HCT116 (cell line): ENCODE measurements at regions not wholly inside any gene's neighbourhood (a gene's known extent, or its start where the extent isn't known, plus 50 kb on each side); places are given as distances from the start of the nearest gene placed in this dataset.

Source experiments
- ATAC-seq: fragments of 200-7000 bp; cut with Tn5 transposase; 2 replicates; pipeline ENCODE4 v1.9.1; 2020; ENCODE audit warnings: mild to moderate bottlenecking, moderate library complexity
- BruUV-seq: library from RNA; stranded (reverse); fragments of 400-500 nt; replicated peaks from 2 replicates; lab custom pipeline; 2021; lab: Mats Ljungman, UMichigan
- CTCF ChIA-PET: fragments of 300-600 bp; sonication (Branson Sonifier 250); formaldehyde crosslinking; loops from one replicate; lab custom pipeline; 2021; ENCODE audit warnings: antibody characterized with exemption; lab: Charles Lee
- POLR2A ChIA-PET: fragments of 300-600, 350-600 bp; sonication (Branson Sonifier 250); formaldehyde crosslinking; loops from one replicate; lab custom pipeline; 2021; ENCODE audit warnings: antibody characterized with exemption; lab: Charles Lee
- RAD21 ChIA-PET, 2 experiments: fragments of 300-600 bp; sonication (Branson Sonifier 250); formaldehyde crosslinking; loops; one replicate each; lab custom pipeline; 2023; ENCODE audit warnings: low total read pairs in 2 of 2; ENCODE audit not compliant: uncharacterized antibody in 2 of 2, unreplicated experiment in 2 of 2, low non-redundant PET in 1 of 2; lab: Charles Lee
- DNase-seq: peaks from one replicate; pipeline ENCODE4 v3.0.0-alpha.2; 2010; ENCODE audit warnings: low read depth, low spot score
- H2AFZ ChIP-seq: fragments of 200-600 bp; shearing (Covaris generic), sonication (generic); 2 replicates; pipeline ENCODE4 v1.6.1; 2017; ENCODE audit warnings: low read depth, mixed run types, mixed read lengths, antibody characterized with exemption, low read length; ENCODE audit not compliant: poor library complexity, severe bottlenecking
- H3K27ac ChIP-seq: 2 replicates; pipeline ENCODE4 v1.5.1; 2012; ENCODE audit warnings: low read depth, low read length
- H3K27me3 ChIP-seq: fragments of 200-600 bp; sonication (generic); 2 replicates; pipeline ENCODE4 v1.6.1; 2016; ENCODE audit warnings: mixed run types, low read length, mixed read lengths; ENCODE audit not compliant: insufficient read depth
- H3K36me3 ChIP-seq, 2 experiments: fragments of 200-500 bp in 1 of 2; fragments of 200-600 bp in 1 of 2; sonication (Bioruptor generic) in 1 of 2; sonication (generic) in 1 of 2; 2 replicates each; pipeline versions ENCODE4 v1.5.1 to v1.6.1; 2014 to 2016; ENCODE audit warnings: low read length in 2 of 2, inconsistent platforms in 1 of 2, mixed read lengths in 1 of 2, mixed run types in 1 of 2; ENCODE audit not compliant: insufficient read depth in 2 of 2, control insufficient read depth in 1 of 2
- H3K4me1 ChIP-seq, 2 experiments: fragments of 200-600 bp in 1 of 2; sonication (generic) in 1 of 2; 2 replicates each; pipeline versions ENCODE4 v1.5.1 to v1.6.1; 2012 to 2017; ENCODE audit warnings: low read length in 2 of 2, inconsistent platforms in 1 of 2, mild to moderate bottlenecking in 1 of 2, mixed read lengths in 1 of 2, mixed run types in 1 of 2, moderate library complexity in 1 of 2; ENCODE audit not compliant: insufficient read depth in 2 of 2, control insufficient read depth in 1 of 2
- H3K4me2 ChIP-seq: fragments of 200-600 bp; sonication (generic); 2 replicates; pipeline ENCODE4 v1.6.1; 2017; ENCODE audit warnings: mixed run types, low read length, mixed read lengths
- H3K4me3 ChIP-seq, 2 experiments: fragments of 200-600 bp in 1 of 2; sonication (generic) in 1 of 2; replicated peaks in 1 of 2; 2 replicates each; pipeline ENCODE4 v1.5.1; 2011 to 2016; ENCODE audit warnings: low read length in 2 of 2, control low read depth in 1 of 2, low read depth in 1 of 2, mild to moderate bottlenecking in 1 of 2, mixed read lengths in 1 of 2, mixed run types in 1 of 2
- H3K79me2 ChIP-seq: fragments of 200-600 bp; sonication (generic); 2 replicates; pipeline ENCODE4 v1.6.1; 2017; ENCODE audit warnings: mild to moderate bottlenecking, mixed run types, low read length, moderate library complexity, mixed read lengths; ENCODE audit not compliant: insufficient read depth
- H3K9ac ChIP-seq: fragments of 200-600 bp; sonication (generic); 2 replicates; pipeline ENCODE4 v1.6.1; 2016; ENCODE audit warnings: low read length, mixed read lengths
- H3K9me2 ChIP-seq: fragments of 200-600 bp; sonication (generic), shearing (Covaris generic); 2 replicates; pipeline ENCODE4 v1.6.1; 2017; ENCODE audit warnings: mixed run types, mild to moderate bottlenecking, moderate library complexity; ENCODE audit not compliant: insufficient read depth
- H3K9me3 ChIP-seq, 2 experiments: fragments of 200-500 bp in 1 of 2; fragments of 200-600 bp in 1 of 2; sonication (Bioruptor generic) in 1 of 2; sonication (generic) in 1 of 2; 2 replicates each; pipeline ENCODE4 v1.6.1; 2014 to 2017; ENCODE audit warnings: low read length in 2 of 2, mixed read lengths in 2 of 2, inconsistent platforms in 1 of 2, low read depth in 1 of 2, mild to moderate bottlenecking in 1 of 2, mixed run types in 1 of 2, moderate library complexity in 1 of 2; ENCODE audit not compliant: control insufficient read depth in 1 of 2, insufficient read depth in 1 of 2
- H4K20me1 ChIP-seq: fragments of 200-600 bp; sonication (generic), shearing (Covaris generic); 2 replicates; pipeline ENCODE4 v1.6.1; 2017; ENCODE audit warnings: mixed run types, mild to moderate bottlenecking, moderate library complexity; ENCODE audit not compliant: insufficient read depth
- CBX3 ChIP-seq: IDR thresholded peaks from 2 replicates; pipeline ENCODE4 v1.6.1; 2012; ENCODE audit warnings: low read depth
- CEBPB ChIP-seq: IDR thresholded peaks from 2 replicates; pipeline ENCODE4 v1.6.1; 2012; ENCODE audit warnings: low read depth
- EGR1 ChIP-seq: IDR thresholded peaks from 2 replicates; pipeline ENCODE4 v1.6.1; 2012; ENCODE audit warnings: low read depth
- ELF1 ChIP-seq: IDR thresholded peaks from 2 replicates; pipeline ENCODE4 v1.6.1; 2012; ENCODE audit warnings: low read depth, borderline replicate concordance
- EZH2phosphoT487 ChIP-seq: fragments of 200-600 bp; IDR thresholded peaks from 2 replicates; pipeline ENCODE4 v1.6.1; 2018; ENCODE audit warnings: antibody characterized with exemption, borderline replicate concordance
- FOSL1 ChIP-seq: IDR thresholded peaks from 2 replicates; pipeline ENCODE4 v1.6.1; 2012; ENCODE audit warnings: low read depth
- JUND ChIP-seq: IDR thresholded peaks from 2 replicates; pipeline ENCODE4 v1.6.1; 2012
- POLR2A ChIP-seq: IDR thresholded peaks from 2 replicates; pipeline ENCODE4 v1.7.0; 2011; ENCODE audit warnings: borderline replicate concordance; ENCODE audit not compliant: insufficient read depth, insufficient read length; ENCODE audit errors: extremely low read depth
- POLR2AphosphoS5 ChIP-seq: IDR thresholded peaks from 2 replicates; pipeline ENCODE4 v1.6.1; 2011; ENCODE audit warnings: mild to moderate bottlenecking, low read depth, low read length, moderate library complexity
- RAD21 ChIP-seq: IDR thresholded peaks from 2 replicates; pipeline ENCODE4 v1.6.1; 2012; ENCODE audit warnings: low read depth, mild to moderate bottlenecking
- SRF ChIP-seq: IDR thresholded peaks from 2 replicates; pipeline ENCODE4 v1.6.1; 2012; ENCODE audit warnings: low read depth
- TCF7L2 ChIP-seq: IDR thresholded peaks from 2 replicates; pipeline ENCODE4 v1.7.0; 2011; ENCODE audit warnings: borderline replicate concordance, inconsistent platforms; ENCODE audit not compliant: insufficient read depth, insufficient read length; ENCODE audit errors: extremely low read depth
- ZFX ChIP-seq: fragments of 450-650 bp; IDR thresholded peaks from 2 replicates; pipeline ENCODE4 v1.6.1; 2017
- ZNF274 ChIP-seq: fragments of 200-500 bp; sonication (Bioruptor generic); IDR thresholded peaks from 2 replicates; pipeline ENCODE4 v1.6.1; 2014; ENCODE audit warnings: mild to moderate bottlenecking, low read depth, low read length, inconsistent platforms
- intact Hi-C: fragments of 100-400 bp; cut with micrococcal nuclease; formaldehyde crosslinking; loops from 2 replicates; pipeline ENCODE4 v1.10.0; 2022
- TF ChIP-seq, protein P1 (sequence below): IDR thresholded peaks from 2 replicates; pipeline ENCODE4 v1.6.1; 2012; ENCODE audit warnings: low read depth
- TF ChIP-seq, protein P2 (sequence below): IDR thresholded peaks from 2 replicates; pipeline ENCODE4 v1.6.1; 2012
- TF ChIP-seq, protein P3 (sequence below), 3 experiments: fragments of 200-600 bp in 1 of 3; sonication (generic) in 1 of 3; IDR thresholded peaks in 2 of 3; conservative IDR thresholded peaks in 1 of 3; 2 replicates each; pipeline ENCODE4 v1.5.1; 2012 to 2017; ENCODE audit warnings: low read depth in 2 of 3, low read length in 2 of 3, antibody characterized with exemption in 1 of 3, borderline replicate concordance in 1 of 3, control low read depth in 1 of 3, mild to moderate bottlenecking in 1 of 3, mixed read lengths in 1 of 3, mixed run types in 1 of 3, moderate library complexity in 1 of 3; ENCODE audit not compliant: insufficient read depth in 1 of 3

DNA sequence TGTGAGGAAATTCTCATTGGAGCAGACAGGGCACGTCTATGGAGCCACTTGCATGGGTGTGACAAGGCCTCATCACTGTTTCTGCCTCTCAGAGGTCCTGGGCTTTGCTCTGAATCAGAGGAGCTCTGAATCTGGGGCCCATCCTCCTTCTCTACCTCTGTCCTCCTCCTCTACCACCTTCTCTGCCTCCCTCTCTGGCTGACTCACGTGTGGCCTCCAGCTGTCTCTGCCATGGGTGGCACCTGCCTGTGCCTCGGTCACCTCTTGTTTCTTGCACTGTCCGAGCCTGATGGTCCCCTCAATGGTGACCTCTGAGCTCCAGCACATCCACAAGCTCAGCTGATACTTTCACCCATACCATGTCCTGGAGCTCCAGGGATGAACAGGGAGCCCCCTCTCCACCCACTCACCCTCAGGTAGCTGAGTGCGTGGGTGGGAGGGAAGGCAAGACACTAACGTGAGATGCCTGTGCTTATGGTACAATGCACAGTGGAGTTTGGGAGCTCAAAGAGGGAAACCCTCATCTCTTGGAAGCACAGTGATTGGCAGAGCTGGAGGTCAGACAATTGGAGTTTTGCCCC, 116.4 kb upstream of the CRHR1 start (continued):
- no peak for TF ChIP-seq POLR2A

DNA sequence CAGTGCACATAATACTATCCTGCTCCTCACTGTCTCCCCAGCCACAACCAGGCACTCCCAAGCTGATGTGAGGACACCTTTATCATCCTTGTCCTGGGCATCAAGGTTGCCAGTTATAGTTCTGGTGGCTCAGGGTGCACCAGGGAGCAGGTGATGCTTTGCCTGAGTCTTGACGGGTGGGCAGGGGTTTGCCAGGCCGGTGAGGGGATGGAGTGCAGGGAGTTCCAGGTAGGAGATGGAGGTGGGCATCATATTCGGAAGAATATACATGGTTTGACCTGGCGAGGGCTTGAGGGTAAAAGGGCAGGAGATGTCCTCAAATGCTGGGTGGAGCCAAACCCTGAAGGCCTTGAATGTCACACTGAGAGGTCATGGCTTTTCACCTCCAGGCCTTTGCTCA, 115.8 kb upstream of the CRHR1 start:
- ChIA-PET POLR2A (no interaction called here), CTCF (interaction anchor here (0.8 to 2.3 kb wide), 3 partner anchors 20 to 163 kb away, joined by 3 to 6 read pairs (median 6); no protein-coding TSS in a partner anchor), RAD21 (no interaction called here)
- Histone ChIP-seq H2AFZ (no peak overlapping the region), H3K27ac (no peak overlapping the region), H3K9ac (no peak overlapping the region), H3K4me1 (no peaks in the 10 kb centered on the region), H3K4me3 (no peak overlapping the region), H4K20me1 (no peaks in the 10 kb centered on the region), H3K4me2 (no peak overlapping the region), H3K9me2 (no peaks in the 10 kb centered on the region), H3K27me3 (0 out of 2 replicates have a peak, but pooled peaks cover 3% of the 10 kb centered on the region), H3K9me3 (no peaks in the 10 kb centered on the region), H3K79me2 (no peaks in the 10 kb centered on the region), H3K36me3 (no peaks in the 10 kb centered on the region)
- ATAC-seq (no peak), DNase-seq (no peak)
- intact Hi-C loops = no loop called here
- TF ChIP-seq JUND (no peak), TCF7L2 (no peak), ZFX (no peak), SRF (no peak), CBX3 (no peak), ELF1 (no peak), CEBPB (no peak), FOSL1 (no peak), EGR1 (no peak), RAD21 (no peak), EZH2phosphoT487 (no peak), POLR2AphosphoS5 (no peak), ZNF274 (no peak)
- TF ChIP-seq, protein P1, sequence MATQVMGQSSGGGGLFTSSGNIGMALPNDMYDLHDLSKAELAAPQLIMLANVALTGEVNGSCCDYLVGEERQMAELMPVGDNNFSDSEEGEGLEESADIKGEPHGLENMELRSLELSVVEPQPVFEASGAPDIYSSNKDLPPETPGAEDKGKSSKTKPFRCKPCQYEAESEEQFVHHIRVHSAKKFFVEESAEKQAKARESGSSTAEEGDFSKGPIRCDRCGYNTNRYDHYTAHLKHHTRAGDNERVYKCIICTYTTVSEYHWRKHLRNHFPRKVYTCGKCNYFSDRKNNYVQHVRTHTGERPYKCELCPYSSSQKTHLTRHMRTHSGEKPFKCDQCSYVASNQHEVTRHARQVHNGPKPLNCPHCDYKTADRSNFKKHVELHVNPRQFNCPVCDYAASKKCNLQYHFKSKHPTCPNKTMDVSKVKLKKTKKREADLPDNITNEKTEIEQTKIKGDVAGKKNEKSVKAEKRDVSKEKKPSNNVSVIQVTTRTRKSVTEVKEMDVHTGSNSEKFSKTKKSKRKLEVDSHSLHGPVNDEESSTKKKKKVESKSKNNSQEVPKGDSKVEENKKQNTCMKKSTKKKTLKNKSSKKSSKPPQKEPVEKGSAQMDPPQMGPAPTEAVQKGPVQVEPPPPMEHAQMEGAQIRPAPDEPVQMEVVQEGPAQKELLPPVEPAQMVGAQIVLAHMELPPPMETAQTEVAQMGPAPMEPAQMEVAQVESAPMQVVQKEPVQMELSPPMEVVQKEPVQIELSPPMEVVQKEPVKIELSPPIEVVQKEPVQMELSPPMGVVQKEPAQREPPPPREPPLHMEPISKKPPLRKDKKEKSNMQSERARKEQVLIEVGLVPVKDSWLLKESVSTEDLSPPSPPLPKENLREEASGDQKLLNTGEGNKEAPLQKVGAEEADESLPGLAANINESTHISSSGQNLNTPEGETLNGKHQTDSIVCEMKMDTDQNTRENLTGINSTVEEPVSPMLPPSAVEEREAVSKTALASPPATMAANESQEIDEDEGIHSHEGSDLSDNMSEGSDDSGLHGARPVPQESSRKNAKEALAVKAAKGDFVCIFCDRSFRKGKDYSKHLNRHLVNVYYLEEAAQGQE = no peak
- TF ChIP-seq, protein P2, sequence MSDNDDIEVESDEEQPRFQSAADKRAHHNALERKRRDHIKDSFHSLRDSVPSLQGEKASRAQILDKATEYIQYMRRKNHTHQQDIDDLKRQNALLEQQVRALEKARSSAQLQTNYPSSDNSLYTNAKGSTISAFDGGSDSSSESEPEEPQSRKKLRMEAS = no peak
- TF ChIP-seq, protein P3, sequence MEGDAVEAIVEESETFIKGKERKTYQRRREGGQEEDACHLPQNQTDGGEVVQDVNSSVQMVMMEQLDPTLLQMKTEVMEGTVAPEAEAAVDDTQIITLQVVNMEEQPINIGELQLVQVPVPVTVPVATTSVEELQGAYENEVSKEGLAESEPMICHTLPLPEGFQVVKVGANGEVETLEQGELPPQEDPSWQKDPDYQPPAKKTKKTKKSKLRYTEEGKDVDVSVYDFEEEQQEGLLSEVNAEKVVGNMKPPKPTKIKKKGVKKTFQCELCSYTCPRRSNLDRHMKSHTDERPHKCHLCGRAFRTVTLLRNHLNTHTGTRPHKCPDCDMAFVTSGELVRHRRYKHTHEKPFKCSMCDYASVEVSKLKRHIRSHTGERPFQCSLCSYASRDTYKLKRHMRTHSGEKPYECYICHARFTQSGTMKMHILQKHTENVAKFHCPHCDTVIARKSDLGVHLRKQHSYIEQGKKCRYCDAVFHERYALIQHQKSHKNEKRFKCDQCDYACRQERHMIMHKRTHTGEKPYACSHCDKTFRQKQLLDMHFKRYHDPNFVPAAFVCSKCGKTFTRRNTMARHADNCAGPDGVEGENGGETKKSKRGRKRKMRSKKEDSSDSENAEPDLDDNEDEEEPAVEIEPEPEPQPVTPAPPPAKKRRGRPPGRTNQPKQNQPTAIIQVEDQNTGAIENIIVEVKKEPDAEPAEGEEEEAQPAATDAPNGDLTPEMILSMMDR (IDR thresholded peaks at IDR 0.05 in 2 of 3, conservative IDR thresholded peaks at IDR 0.05 in 1 of 3; ENCODE audit: borderline replicate concordance in 1 of 3, insufficient read depth in 1 of 3, low read depth in 2 of 3, low read length in 2 of 3) = no peak
- no TSS peak for BruUV-seq
